Liver (tissue), 3 donors: ENCODE measurements at regions not wholly inside any gene's neighbourhood (a gene's known extent, or its start where the extent isn't known, plus 50 kb on each side); places are given as distances from the start of the nearest gene placed in this dataset.

ENCODE experiments used
- EGR1 ChIP-seq, 2 donors: IDR thresholded peaks; 2 replicates each; pipeline ENCODE4 v1.6.1; 2016 to 2018; ENCODE audit warnings: antibody characterized with exemption in 2 of 2, low read depth in 2 of 2
- FOXA1 ChIP-seq: IDR thresholded peaks from 2 replicates; pipeline ENCODE4 v1.6.1; 2016; ENCODE audit warnings: antibody characterized with exemption
- GABPA ChIP-seq, 2 donors: IDR thresholded peaks in 1 of 2; conservative IDR thresholded peaks in 1 of 2; 2 replicates each; pipeline ENCODE4 v1.6.1; 2016; ENCODE audit warnings: antibody characterized with exemption in 2 of 2, mild to moderate bottlenecking in 1 of 2, moderate library complexity in 1 of 2
- HNF4A ChIP-seq, 2 donors: conservative IDR thresholded peaks; 2 replicates each; pipeline ENCODE4 v1.6.1; 2016; ENCODE audit warnings: antibody characterized with exemption in 2 of 2, mild to moderate bottlenecking in 2 of 2
- NR2F2 ChIP-seq: IDR thresholded peaks from 2 replicates; pipeline ENCODE4 v1.6.1; 2016; ENCODE audit warnings: antibody characterized with exemption
- RAD21 ChIP-seq, 2 donors: IDR thresholded peaks; 2 replicates each; pipeline ENCODE4 v1.6.1; 2016; ENCODE audit warnings: antibody characterized with exemption in 2 of 2, mild to moderate bottlenecking in 2 of 2
- SP1 ChIP-seq: IDR thresholded peaks from 2 replicates; pipeline ENCODE4 v1.6.1; 2018; ENCODE audit warnings: antibody characterized with exemption, mild to moderate bottlenecking
- TAF1 ChIP-seq: conservative IDR thresholded peaks from 2 replicates; pipeline ENCODE4 v1.6.1; 2016; ENCODE audit warnings: antibody characterized with exemption, mild to moderate bottlenecking
- YY1 ChIP-seq: IDR thresholded peaks from 2 replicates; pipeline ENCODE4 v1.6.1; 2016; ENCODE audit warnings: antibody characterized with exemption, mild to moderate bottlenecking
- TF ChIP-seq, protein P1 (sequence below): fragments of 150-350 bp; IDR thresholded peaks from 2 replicates; pipeline ENCODE4 v1.5.1; 2017; ENCODE audit warnings: improper control_type of control experiment, low read depth, low read length; ENCODE audit not compliant: missing input control
- TF ChIP-seq, protein P2 (sequence below): IDR thresholded peaks from 2 replicates; pipeline ENCODE4 v1.6.1; 2016; ENCODE audit warnings: antibody characterized with exemption, mild to moderate bottlenecking
- TF ChIP-seq, protein P3 (sequence below): IDR thresholded peaks from 2 replicates; pipeline ENCODE4 v1.6.1; 2016; ENCODE audit warnings: antibody characterized with exemption
- TF ChIP-seq, protein P4 (sequence below): IDR thresholded peaks from 2 replicates; pipeline ENCODE4 v1.6.1; 2016; ENCODE audit warnings: antibody characterized with exemption
- donor health status: healthy.
- donor health status: healthy.

DNA sequence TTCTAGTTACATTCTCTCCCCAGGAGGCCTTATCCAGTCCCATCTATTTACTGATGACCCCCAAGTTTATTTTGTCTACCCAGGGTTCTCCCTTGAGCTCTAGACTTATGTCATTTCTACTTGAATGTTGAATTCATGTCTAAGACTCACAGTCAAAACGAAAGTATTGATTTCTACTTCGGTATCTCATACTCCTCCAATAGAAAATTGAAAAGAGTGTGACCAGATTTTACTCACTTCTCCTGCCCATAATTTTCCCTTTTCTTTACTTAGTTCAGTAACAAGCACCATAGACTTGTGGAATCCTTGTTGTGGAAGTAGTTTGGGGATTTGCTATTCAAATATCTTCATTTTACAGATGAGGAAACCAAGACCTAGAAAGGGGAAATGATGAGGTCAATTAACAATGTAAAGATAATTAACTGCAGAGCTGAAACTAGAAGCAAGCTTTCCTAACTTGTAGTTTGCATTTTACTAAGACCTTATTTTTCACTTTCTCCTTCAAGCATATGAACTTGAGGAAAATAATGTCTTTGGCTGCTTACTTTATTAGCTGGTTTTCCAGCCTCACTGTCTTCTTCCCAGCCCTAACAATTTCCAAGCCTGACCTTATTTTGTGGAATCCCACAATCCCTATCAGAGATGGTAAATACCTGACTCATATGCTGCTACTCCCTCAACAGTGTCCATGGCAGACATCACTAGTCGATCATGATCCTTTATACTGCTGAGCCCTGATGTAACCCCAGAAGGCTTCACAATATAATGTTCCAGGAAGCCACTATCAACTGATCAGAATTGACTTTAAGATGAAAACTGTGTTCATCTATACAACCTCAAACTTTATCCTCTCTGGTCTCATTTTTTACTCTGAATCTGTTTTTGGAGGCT, 123.9 kb upstream of the AGBL1 start:
- TF ChIP-seq, protein P1, sequence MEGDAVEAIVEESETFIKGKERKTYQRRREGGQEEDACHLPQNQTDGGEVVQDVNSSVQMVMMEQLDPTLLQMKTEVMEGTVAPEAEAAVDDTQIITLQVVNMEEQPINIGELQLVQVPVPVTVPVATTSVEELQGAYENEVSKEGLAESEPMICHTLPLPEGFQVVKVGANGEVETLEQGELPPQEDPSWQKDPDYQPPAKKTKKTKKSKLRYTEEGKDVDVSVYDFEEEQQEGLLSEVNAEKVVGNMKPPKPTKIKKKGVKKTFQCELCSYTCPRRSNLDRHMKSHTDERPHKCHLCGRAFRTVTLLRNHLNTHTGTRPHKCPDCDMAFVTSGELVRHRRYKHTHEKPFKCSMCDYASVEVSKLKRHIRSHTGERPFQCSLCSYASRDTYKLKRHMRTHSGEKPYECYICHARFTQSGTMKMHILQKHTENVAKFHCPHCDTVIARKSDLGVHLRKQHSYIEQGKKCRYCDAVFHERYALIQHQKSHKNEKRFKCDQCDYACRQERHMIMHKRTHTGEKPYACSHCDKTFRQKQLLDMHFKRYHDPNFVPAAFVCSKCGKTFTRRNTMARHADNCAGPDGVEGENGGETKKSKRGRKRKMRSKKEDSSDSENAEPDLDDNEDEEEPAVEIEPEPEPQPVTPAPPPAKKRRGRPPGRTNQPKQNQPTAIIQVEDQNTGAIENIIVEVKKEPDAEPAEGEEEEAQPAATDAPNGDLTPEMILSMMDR: no peak
- TF ChIP-seq HNF4A (conservative IDR thresholded peaks at IDR 0.05) (no peak), GABPA (IDR thresholded peaks at IDR 0.05 in 1 of 2, conservative IDR thresholded peaks at IDR 0.05 in 1 of 2) (no peak), NR2F2 (no peak), EGR1 (IDR thresholded peaks at IDR 0.05; ENCODE audit: low read depth in 2 of 2) (no peak), YY1 (no peak), RAD21 (IDR thresholded peaks at IDR 0.05) (no peak), SP1 (no peak), TAF1 (no peak), FOXA1 (no peak)
- TF ChIP-seq, protein P2, sequence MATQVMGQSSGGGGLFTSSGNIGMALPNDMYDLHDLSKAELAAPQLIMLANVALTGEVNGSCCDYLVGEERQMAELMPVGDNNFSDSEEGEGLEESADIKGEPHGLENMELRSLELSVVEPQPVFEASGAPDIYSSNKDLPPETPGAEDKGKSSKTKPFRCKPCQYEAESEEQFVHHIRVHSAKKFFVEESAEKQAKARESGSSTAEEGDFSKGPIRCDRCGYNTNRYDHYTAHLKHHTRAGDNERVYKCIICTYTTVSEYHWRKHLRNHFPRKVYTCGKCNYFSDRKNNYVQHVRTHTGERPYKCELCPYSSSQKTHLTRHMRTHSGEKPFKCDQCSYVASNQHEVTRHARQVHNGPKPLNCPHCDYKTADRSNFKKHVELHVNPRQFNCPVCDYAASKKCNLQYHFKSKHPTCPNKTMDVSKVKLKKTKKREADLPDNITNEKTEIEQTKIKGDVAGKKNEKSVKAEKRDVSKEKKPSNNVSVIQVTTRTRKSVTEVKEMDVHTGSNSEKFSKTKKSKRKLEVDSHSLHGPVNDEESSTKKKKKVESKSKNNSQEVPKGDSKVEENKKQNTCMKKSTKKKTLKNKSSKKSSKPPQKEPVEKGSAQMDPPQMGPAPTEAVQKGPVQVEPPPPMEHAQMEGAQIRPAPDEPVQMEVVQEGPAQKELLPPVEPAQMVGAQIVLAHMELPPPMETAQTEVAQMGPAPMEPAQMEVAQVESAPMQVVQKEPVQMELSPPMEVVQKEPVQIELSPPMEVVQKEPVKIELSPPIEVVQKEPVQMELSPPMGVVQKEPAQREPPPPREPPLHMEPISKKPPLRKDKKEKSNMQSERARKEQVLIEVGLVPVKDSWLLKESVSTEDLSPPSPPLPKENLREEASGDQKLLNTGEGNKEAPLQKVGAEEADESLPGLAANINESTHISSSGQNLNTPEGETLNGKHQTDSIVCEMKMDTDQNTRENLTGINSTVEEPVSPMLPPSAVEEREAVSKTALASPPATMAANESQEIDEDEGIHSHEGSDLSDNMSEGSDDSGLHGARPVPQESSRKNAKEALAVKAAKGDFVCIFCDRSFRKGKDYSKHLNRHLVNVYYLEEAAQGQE: no peak
- TF ChIP-seq, protein P3, sequence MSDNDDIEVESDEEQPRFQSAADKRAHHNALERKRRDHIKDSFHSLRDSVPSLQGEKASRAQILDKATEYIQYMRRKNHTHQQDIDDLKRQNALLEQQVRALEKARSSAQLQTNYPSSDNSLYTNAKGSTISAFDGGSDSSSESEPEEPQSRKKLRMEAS: no peak
- TF ChIP-seq, protein P4, sequence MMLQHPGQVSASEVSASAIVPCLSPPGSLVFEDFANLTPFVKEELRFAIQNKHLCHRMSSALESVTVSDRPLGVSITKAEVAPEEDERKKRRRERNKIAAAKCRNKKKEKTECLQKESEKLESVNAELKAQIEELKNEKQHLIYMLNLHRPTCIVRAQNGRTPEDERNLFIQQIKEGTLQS: no peak
